Neural cell (in vitro differentiated cells): ENCODE measurements at regions not wholly inside any gene's neighbourhood (a gene's known extent, or its start where the extent isn't known, plus 50 kb on each side); places are given as distances from the start of the nearest gene placed in this dataset.

Experiments used
- H2AFZ ChIP-seq: fragments of 200-600, 300-800 bp; sonication (generic), shearing (Covaris generic); 2 replicates; pipeline ENCODE4 v1.6.0; 2014; ENCODE audit warnings: low read depth, mild to moderate bottlenecking, antibody characterized with exemption, low read length, moderate library complexity
- H3F3A ChIP-seq: fragments of 200-600 bp; shearing (Covaris generic); 2 replicates; pipeline ENCODE4 v1.6.1; 2016; ENCODE audit warnings: mild to moderate bottlenecking, moderate library complexity, mixed read lengths, antibody characterized with exemption, low read length; ENCODE audit not compliant: insufficient read depth, poor library complexity, severe bottlenecking
- H3K27ac ChIP-seq: fragments of 200-600, 300-800 bp; sonication (generic), shearing (Covaris generic); 2 replicates; pipeline ENCODE4 v1.5.1; 2014; ENCODE audit warnings: mild to moderate bottlenecking, low read length, moderate library complexity
- H3K27me3 ChIP-seq: fragments of 300-800, 200-600 bp; sonication (generic), shearing (Covaris generic); 2 replicates; pipeline ENCODE4 v1.6.0; 2014; ENCODE audit warnings: mild to moderate bottlenecking, low read depth, low read length, moderate library complexity; ENCODE audit not compliant: insufficient read depth
- H3K36me3 ChIP-seq: fragments of 300-800, 200-600 bp; sonication (generic), shearing (Covaris generic); 2 replicates; pipeline ENCODE4 v1.5.1; 2014; ENCODE audit warnings: mild to moderate bottlenecking, antibody characterized with exemption, low read length, moderate library complexity; ENCODE audit not compliant: insufficient read depth
- H3K4me2 ChIP-seq: fragments of 300-800, 200-600 bp; sonication (generic), shearing (Covaris generic); 2 replicates; pipeline ENCODE4 v1.6.0; 2014; ENCODE audit warnings: mild to moderate bottlenecking, low read length
- H3K4me3 ChIP-seq: fragments of 300-800, 200-600 bp; sonication (generic), shearing (Covaris generic); 2 replicates; pipeline ENCODE4 v1.5.1; 2014; ENCODE audit warnings: mild to moderate bottlenecking, low read length, moderate library complexity
- H3K79me2 ChIP-seq: fragments of 200-600 bp; shearing (Covaris generic); replicated peaks from 2 replicates; pipeline ENCODE4 v1.6.0; 2014; ENCODE audit warnings: mild to moderate bottlenecking, low read length, moderate library complexity; ENCODE audit not compliant: insufficient read depth
- H3K9ac ChIP-seq: fragments of 300-800, 200-600 bp; sonication (generic), shearing (Covaris generic); 2 replicates; pipeline ENCODE4 v1.6.1; 2016; ENCODE audit warnings: mild to moderate bottlenecking, low read length, mixed read lengths
- H3K9me2 ChIP-seq: fragments of 200-600 bp; shearing (Covaris generic); 2 replicates; pipeline ENCODE4 v1.6.1; 2016; ENCODE audit warnings: mild to moderate bottlenecking, low read length, mixed read lengths; ENCODE audit not compliant: insufficient read depth
- H3K9me3 ChIP-seq: fragments of 200-600, 300-800 bp; sonication (generic), shearing (Covaris generic); 2 replicates; pipeline ENCODE4 v1.6.1; 2016; ENCODE audit warnings: mild to moderate bottlenecking, mixed run types, low read length, moderate library complexity, mixed read lengths
- H4K20me1 ChIP-seq: fragments of 200-600 bp; shearing (Covaris generic); 2 replicates; pipeline ENCODE4 v1.6.1; 2016; ENCODE audit warnings: mild to moderate bottlenecking, mixed run types; ENCODE audit not compliant: insufficient read depth
- EP300 ChIP-seq: fragments of 450-650 bp; conservative IDR thresholded peaks from 2 replicates; pipeline ENCODE4 v1.6.1; 2014; ENCODE audit warnings: antibody characterized with exemption, mild to moderate bottlenecking, moderate library complexity; ENCODE audit not compliant: poor library complexity, severe bottlenecking
- EZH2 ChIP-seq: fragments of 200-600, 300-800 bp; shearing (Covaris generic), sonication (generic); IDR thresholded peaks from 2 replicates; pipeline ENCODE4 v1.6.1; 2014; ENCODE audit warnings: antibody characterized with exemption, low read length, borderline replicate concordance, mild to moderate bottlenecking; ENCODE audit not compliant: insufficient read depth, poor library complexity, severe bottlenecking
- POLR2AphosphoS5 ChIP-seq: IDR thresholded peaks from 2 replicates; pipeline ENCODE4 v1.6.1; 2012
- RAD21 ChIP-seq: fragments of 450-650 bp; conservative IDR thresholded peaks from 2 replicates; pipeline ENCODE4 v1.6.1; 2014; ENCODE audit warnings: antibody characterized with exemption, mild to moderate bottlenecking, moderate library complexity
- REST ChIP-seq: IDR thresholded peaks from 2 replicates; pipeline ENCODE4 v1.6.1; 2012; ENCODE audit warnings: borderline replicate concordance
- SMC3 ChIP-seq: fragments of 450-650 bp; conservative IDR thresholded peaks from 2 replicates; pipeline ENCODE4 v1.6.1; 2014; ENCODE audit warnings: antibody characterized with exemption, mild to moderate bottlenecking, moderate library complexity; ENCODE audit not compliant: poor library complexity
- TAF1 ChIP-seq: IDR thresholded peaks from 2 replicates; pipeline ENCODE4 v1.6.1; 2012; ENCODE audit warnings: low read depth

- H3K4me2 ChIP-seq = no peak overlapping the region
- no peaks in the 10 kb centered on the region for H4K20me1 ChIP-seq
- H2AFZ ChIP-seq = no peak overlapping the region
- H3F3A ChIP-seq = no peaks in the 10 kb centered on the region
- H3K27ac ChIP-seq = no peak overlapping the region
- H3K9ac ChIP-seq = no peak overlapping the region
- no peaks in the 10 kb centered on the region for H3K36me3 ChIP-seq
- no peak overlapping the region for H3K4me3 ChIP-seq
- no peaks in the 10 kb centered on the region for H3K79me2 ChIP-seq
- no peaks in the 10 kb centered on the region for H3K9me2 ChIP-seq
- no peaks in the 10 kb centered on the region for H3K9me3 ChIP-seq
- TF ChIP-seq RAD21 (no peak), TAF1 (no peak), EZH2 (no peak), EP300 (no peak), REST (no peak), POLR2AphosphoS5 (no peak), SMC3 (no peak)
- H3K27me3 ChIP-seq = no peaks in the 10 kb centered on the region
Measured at GRCh38 chr18:54100920-54101470, 123.5 kb downstream of the MBD2 start.

- no peak overlapping the region for H3K9ac ChIP-seq
- no peaks in the 10 kb centered on the region for H3K9me2 ChIP-seq
- no peak overlapping the region for H2AFZ ChIP-seq
- H3K4me2 ChIP-seq = no peak overlapping the region
- no peak overlapping the region for H3K4me3 ChIP-seq
- no peak overlapping the region for H3K27ac ChIP-seq
- no peaks in the 10 kb centered on the region for H3K27me3 ChIP-seq
- no peaks in the 10 kb centered on the region for H3F3A ChIP-seq
- H3K9me3 ChIP-seq = no peaks in the 10 kb centered on the region
- TF ChIP-seq REST (no peak), EP300 (no peak)
- H3K36me3 ChIP-seq = no peaks in the 10 kb centered on the region
- H4K20me1 ChIP-seq = no peaks in the 10 kb centered on the region
- no peaks in the 10 kb centered on the region for H3K79me2 ChIP-seq
Measured at GRCh38 chr18:54100466-54100865, 124.0 kb downstream of the MBD2 start.
